ENCODE measurements at regions not wholly inside any gene's neighbourhood (a gene's known extent, or its start where the extent isn't known, plus 50 kb on each side); places are given as distances from the start of the nearest gene placed in this dataset.

DNA sequence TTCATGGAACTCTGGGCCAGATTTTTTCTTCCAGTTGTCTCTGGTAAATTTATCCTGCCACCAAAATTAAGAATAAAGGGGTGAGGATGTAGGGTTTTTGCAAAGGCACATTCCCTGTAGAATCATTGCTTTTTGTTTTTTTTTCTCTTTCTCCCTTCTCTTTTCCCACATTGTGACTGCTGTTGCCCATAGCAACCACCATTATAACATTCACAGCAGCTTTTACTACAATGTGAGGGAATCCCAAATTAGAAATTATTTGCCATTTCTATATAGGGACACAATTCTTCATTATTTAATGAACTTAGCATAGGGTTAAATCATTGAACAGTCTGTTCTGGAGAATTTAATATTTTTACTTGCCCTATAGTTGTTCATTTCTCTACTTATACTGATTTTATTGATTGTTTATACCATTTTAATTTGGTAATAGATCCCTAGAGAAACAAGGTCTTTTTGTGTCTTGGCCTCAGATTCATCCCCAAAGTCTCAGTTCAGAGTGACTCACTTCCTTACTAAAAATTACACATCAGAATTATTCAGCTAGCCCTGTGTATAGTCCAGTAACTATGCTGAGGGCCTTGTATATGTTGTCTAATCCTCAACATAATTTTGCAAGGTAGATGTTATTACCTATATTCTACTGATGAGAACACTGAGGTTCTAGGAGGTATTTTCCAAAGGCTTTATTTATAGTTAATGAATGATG is 80.8 kb upstream of the ANK2 start:
- TF ChIP-seq BHLHE40 (IDR thresholded peaks at IDR 0.05; ENCODE audit: borderline replicate concordance) (no peak), SUZ12 (IDR thresholded peaks at IDR 0.05) (no peak), FOXK2 (IDR thresholded peaks at IDR 0.05) (no peak)

All from HEK293T (cell line).